22Rv1 (cell line): ENCODE measurements at regions not wholly inside any gene's neighbourhood (a gene's known extent, or its start where the extent isn't known, plus 50 kb on each side); places are given as distances from the start of the nearest gene placed in this dataset.

Experiments
- CTCF ChIP-seq: fragments of 450-650 bp; IDR thresholded peaks from 2 replicates; pipeline ENCODE4 v1.5.1; 2017; ENCODE audit warnings: mild to moderate bottlenecking
- ZFX ChIP-seq: fragments of 450-650 bp; IDR thresholded peaks from 2 replicates; pipeline ENCODE4 v1.6.1; 2017; ENCODE audit warnings: antibody characterized with exemption, borderline replicate concordance

- no peak for TF ChIP-seq CTCF
- no peak for TF ChIP-seq ZFX
These were observed 385.8 kb downstream of the GALR1 start for GRCh38 chr18:77635451-77635850.
